ENCODE measurements at regions not wholly inside any gene's neighbourhood (a gene's known extent, or its start where the extent isn't known, plus 50 kb on each side); places are given as distances from the start of the nearest gene placed in this dataset.

- H2BK15ac ChIP-seq (ENCODE audit: low read depth, low read length) = no peak overlapping the region
- no peaks in the 10 kb centered on the region for H3K27me3 ChIP-seq (ENCODE audit: insufficient read depth, low read length)
- H4K20me1 ChIP-seq (ENCODE audit: control insufficient read depth, insufficient read depth, insufficient read length) = no peaks in the 10 kb centered on the region
- no peak overlapping the region for H3K23ac ChIP-seq (ENCODE audit: insufficient read length, low read depth, low read length)
- WGBS (ENCODE audit: extremely low coverage, insufficient read length, low lambda C conversion rate) = no CpG with 5 or more reads among the region's 1 CpG
- no peaks in the 10 kb centered on the region for H3K79me2 ChIP-seq (ENCODE audit: insufficient read depth, low read length)
- H3K4me1 ChIP-seq (ENCODE audit: insufficient read depth, low read length) = no peaks in the 10 kb centered on the region
- H3K4me2 ChIP-seq (ENCODE audit: insufficient read depth, insufficient read length, low read length) = no peak overlapping the region
- no peak overlapping the region for H2BK20ac ChIP-seq (ENCODE audit: low read depth, low read length, poor library complexity, severe bottlenecking)
- H2AFZ ChIP-seq (ENCODE audit: low read length) = no peak overlapping the region
- no peak overlapping the region for H3K56ac ChIP-seq (ENCODE audit: insufficient read length, low read depth, low read length)
- no peak overlapping the region for H3K4ac ChIP-seq (ENCODE audit: low read depth, low read length)
- H4K5ac ChIP-seq (ENCODE audit: insufficient read length, low read depth, low read length) = no peak overlapping the region
- Mint-ChIP-seq H3K27me3 (ENCODE audit: low read depth) (no peaks in the 10 kb centered on the region; the same call in 1 of the 2 replicates), H3K4me3 (no peak overlapping the region), H3K36me3 (ENCODE audit: insufficient read depth in 1 of 3, low read depth in 3 of 3) (no peaks in the 10 kb centered on the region), H3K27ac (no peak overlapping the region), H3K9me3 (peaks cover 0 to 2% of the 10 kb centered on the region in 2 experiments; a peak in 3 of 5 replicates), H3K4me1 (no peaks in the 10 kb centered on the region)
- H3K27ac ChIP-seq (ENCODE audit: insufficient read length, low read depth, low read length) = no peak overlapping the region
- no peak overlapping the region for H3K9ac ChIP-seq (ENCODE audit: extremely low read depth, insufficient read length, low read length)
- no peaks in the 10 kb centered on the region for H3K79me1 ChIP-seq (ENCODE audit: insufficient read depth, low read depth, low read length, poor library complexity, severe bottlenecking)
- no peak overlapping the region for H2BK120ac ChIP-seq (ENCODE audit: low read depth, low read length, poor library complexity, severe bottlenecking)
- H2AK5ac ChIP-seq (ENCODE audit: insufficient read length, low read length) = no peak overlapping the region
- no peak overlapping the region for H2BK12ac ChIP-seq (ENCODE audit: insufficient read length, low read depth, low read length)
- peak; percentile 29; the same call in 1 of the 3 replicates for TF ChIP-seq CTCF (conservative IDR thresholded peaks at IDR 0.05)
- no peaks in the 10 kb centered on the region for H3K9me3 ChIP-seq (ENCODE audit: control insufficient read depth, low read depth, low read length)
- H3T11ph ChIP-seq (ENCODE audit: low read length) = no peak overlapping the region
- H3K14ac ChIP-seq (ENCODE audit: insufficient read depth, low read length) = no peak overlapping the region
- no peak overlapping the region for H3K18ac ChIP-seq (ENCODE audit: insufficient read length, low read depth, low read length)
- H4K91ac ChIP-seq (ENCODE audit: insufficient read length, low read depth, low read length) = no peak overlapping the region
- no peak overlapping the region for H4K8ac ChIP-seq (replicated peaks; ENCODE audit: insufficient read length, low read depth, low read length)
- DNase-seq = no peak
- no peaks in the 10 kb centered on the region for H3K23me2 ChIP-seq (ENCODE audit: insufficient read length, low read depth, low read length, poor library complexity, severe bottlenecking)
- no peak overlapping the region for H2BK5ac ChIP-seq (ENCODE audit: insufficient read length, low read length)
Observed at GRCh38 chr12:98379106-98379505, 136.3 kb upstream of the TMPO start.

Data from H9 (cell line).